Colonic mucosa (tissue), 4 donors: ENCODE measurements at regions not wholly inside any gene's neighbourhood (a gene's known extent, or its start where the extent isn't known, plus 50 kb on each side); places are given as distances from the start of the nearest gene placed in this dataset.

Experiments used
- DNase-seq: peaks from one replicate; pipeline ENCODE4 v3.0.0-alpha.2; 2020
- H3K27ac ChIP-seq: fragments of 200-600 bp; one replicate; pipeline ENCODE4 v1.8.0; 2021
- H3K27me3 ChIP-seq: fragments of 200-600 bp; one replicate; pipeline ENCODE4 v1.8.0; 2021
- H3K36me3 ChIP-seq: fragments of 200-600 bp; one replicate; pipeline ENCODE4 v1.8.0; 2021
- H3K4me1 ChIP-seq: fragments of 200-600 bp; one replicate; pipeline ENCODE4 v1.8.0; 2021; ENCODE audit warnings: mild to moderate bottlenecking
- H3K4me3 ChIP-seq: fragments of 200-600 bp; one replicate; pipeline ENCODE4 v1.8.0; 2021
- H3K9ac ChIP-seq, 2 donors: one replicate each; pipeline ENCODE4 v1.7.0; 2013; ENCODE audit warnings: control low read depth in 2 of 2, low read depth in 2 of 2, low read length in 2 of 2
- H3K9me3 ChIP-seq: fragments of 200-600 bp; one replicate; pipeline ENCODE4 v1.8.0; 2021
- intact Hi-C: fragments of 100-400 bp; cut with DNase I; formaldehyde crosslinking; loops from one replicate; pipeline ENCODE4 v1.14.1; 2022
- TF ChIP-seq, protein P1 (sequence below): fragments of 200-600 bp; IDR thresholded peaks from one replicate; pipeline ENCODE4 v1.8.0; 2022; ENCODE audit warnings: antibody characterized with exemption, mild to moderate bottlenecking
- donor health status: healthy.
- donor health status: DM: no; HTN: no; CAD: no.
- donor health status: DM: no; HTN: no; CAD: no.

DNA sequence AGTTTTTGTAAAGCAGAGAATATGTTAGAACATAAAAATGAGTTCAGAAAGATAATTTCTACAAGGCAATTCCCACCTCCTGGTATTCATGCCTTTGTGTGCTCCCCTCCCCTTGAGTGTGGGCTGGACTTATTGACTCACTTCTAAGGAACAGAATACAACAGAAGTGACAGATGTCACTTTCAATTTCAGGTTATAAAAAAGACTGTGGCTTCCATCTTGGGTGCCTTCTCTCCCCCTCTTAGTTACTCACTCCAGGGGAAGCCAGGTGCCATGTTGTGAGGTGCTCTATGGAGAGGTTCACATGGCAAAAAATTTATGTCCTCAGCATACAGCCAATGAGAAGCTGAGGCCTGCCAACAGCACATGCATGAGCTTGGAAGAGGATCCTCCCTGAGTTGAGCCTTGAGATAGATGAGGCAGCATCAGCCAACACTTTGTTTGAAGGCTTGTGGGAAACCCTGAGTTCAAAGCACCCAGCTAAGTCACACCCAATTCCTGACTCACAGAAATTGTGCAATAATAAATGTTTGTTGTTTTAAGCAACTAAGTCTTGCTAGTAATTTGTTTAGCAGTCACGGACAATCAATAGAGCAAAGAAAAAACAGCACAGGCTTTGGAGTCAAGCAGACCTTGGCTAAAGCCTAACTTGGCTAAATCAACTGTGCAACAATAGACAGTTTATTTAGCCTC, 73.5 kb upstream of the NGF start:
- DNase-seq, result no peak
- intact Hi-C loops, result no loop called here
- TF ChIP-seq, protein P1, sequence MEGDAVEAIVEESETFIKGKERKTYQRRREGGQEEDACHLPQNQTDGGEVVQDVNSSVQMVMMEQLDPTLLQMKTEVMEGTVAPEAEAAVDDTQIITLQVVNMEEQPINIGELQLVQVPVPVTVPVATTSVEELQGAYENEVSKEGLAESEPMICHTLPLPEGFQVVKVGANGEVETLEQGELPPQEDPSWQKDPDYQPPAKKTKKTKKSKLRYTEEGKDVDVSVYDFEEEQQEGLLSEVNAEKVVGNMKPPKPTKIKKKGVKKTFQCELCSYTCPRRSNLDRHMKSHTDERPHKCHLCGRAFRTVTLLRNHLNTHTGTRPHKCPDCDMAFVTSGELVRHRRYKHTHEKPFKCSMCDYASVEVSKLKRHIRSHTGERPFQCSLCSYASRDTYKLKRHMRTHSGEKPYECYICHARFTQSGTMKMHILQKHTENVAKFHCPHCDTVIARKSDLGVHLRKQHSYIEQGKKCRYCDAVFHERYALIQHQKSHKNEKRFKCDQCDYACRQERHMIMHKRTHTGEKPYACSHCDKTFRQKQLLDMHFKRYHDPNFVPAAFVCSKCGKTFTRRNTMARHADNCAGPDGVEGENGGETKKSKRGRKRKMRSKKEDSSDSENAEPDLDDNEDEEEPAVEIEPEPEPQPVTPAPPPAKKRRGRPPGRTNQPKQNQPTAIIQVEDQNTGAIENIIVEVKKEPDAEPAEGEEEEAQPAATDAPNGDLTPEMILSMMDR, result no peak
- Histone ChIP-seq H3K36me3 (no peaks in the 10 kb centered on the region), H3K9me3 (no peaks in the 10 kb centered on the region), H3K27ac (no peak overlapping the region), H3K9ac (no peak overlapping the region), H3K4me1 (no peaks in the 10 kb centered on the region), H3K27me3 (no peaks in the 10 kb centered on the region), H3K4me3 (no peak overlapping the region)

DNA sequence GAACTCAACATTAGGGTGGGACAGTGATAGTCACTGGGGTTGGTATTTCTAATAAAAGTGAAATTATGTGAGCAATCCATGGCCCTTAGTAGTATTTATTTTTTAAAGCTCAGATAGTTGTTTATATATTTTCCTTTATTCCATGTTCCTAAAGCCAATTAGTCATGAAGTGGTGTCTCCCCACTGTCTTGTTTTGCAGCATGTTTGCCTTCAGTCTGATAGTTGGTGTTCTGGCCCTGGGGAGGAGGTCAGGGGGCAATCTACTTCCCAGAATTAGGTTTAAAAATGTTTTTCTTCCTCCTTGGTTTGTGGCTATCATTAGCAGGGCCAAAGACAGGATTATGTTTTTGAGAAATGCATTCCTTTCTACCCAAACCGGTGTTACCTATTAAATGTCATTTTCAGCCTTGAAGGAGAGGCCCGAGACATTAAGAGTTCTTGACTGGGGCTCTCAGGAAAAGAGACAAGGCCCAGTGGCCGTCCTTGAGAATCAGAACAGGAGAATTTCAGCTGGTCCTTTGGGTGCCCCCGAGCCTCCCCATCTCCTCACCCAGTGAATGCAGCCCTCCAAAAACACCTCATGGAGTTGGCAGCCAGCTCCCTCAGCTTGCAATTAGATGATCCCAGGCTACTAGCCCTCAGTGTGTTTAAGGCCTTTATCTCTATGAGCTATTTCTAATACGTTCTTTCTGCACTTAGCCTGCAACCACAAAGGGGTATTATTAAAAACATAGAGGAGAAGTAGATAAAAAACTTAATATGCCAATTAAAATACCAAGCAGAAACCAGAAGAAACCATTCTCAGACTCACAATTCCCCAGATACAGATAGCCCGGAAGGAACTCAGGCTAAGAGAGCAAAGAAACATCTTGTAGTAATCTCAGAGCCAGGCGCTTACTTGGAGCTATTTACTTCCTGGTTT, 71.3 kb upstream of the NGF start:
- no peaks in the 10 kb centered on the region for H3K36me3 ChIP-seq
- H3K4me1 ChIP-seq, result no peaks in the 10 kb centered on the region
- no peak overlapping the region for H3K9ac ChIP-seq
- H3K27ac ChIP-seq, result no peak overlapping the region
- H3K4me3 ChIP-seq, result no peak overlapping the region
- DNase-seq, result no peak
- intact Hi-C loops, result no loop called here
- TF ChIP-seq, protein P1, result no peak
- no peaks in the 10 kb centered on the region for H3K9me3 ChIP-seq
- no peaks in the 10 kb centered on the region for H3K27me3 ChIP-seq

DNA sequence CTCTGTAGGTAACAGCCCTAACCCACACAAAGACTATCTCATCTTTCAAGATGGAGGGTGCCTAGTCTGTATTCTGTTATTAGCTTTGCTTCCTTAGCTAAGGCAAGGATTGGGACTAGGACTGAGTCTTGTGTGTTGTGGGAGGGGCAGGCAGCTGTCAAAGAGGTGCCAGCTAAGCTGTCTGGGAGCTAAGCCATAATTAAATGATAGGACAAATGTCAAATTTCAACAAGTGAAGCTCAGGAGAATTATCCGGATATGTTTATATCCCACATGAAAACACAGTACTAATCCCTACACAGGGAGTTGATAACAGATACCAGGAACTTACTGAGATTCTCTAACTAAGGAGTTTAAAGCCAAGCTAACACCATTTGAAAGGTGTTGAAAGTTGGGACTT, 70.5 kb upstream of the NGF start:
- no peak overlapping the region for H3K9ac ChIP-seq
- TF ChIP-seq, protein P1, result no peak
- DNase-seq, result no peak
- H3K4me3 ChIP-seq, result no peak overlapping the region
- no peaks in the 10 kb centered on the region for H3K4me1 ChIP-seq
- no peaks in the 10 kb centered on the region for H3K9me3 ChIP-seq
- intact Hi-C loops, result no loop called here
- no peaks in the 10 kb centered on the region for H3K36me3 ChIP-seq
- H3K27me3 ChIP-seq, result no peaks in the 10 kb centered on the region
- H3K27ac ChIP-seq, result no peak overlapping the region

DNA sequence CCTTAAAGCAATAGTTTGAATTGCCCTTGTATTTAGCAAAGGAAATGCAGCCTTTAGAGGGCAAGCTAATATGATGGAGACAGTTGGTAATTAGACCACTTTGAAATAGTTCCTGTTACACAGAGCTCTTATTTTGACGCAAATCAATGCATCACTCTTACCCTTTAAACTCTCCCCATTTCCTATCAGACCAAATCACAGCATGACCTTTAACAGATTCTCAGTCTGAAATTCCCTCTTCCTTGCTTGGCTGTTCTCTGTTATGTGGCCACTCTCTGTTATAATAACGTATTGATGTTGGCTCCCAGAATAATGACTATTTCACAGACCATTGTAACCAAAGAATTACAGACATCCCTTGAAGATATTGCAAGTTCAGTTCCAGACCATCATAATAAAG, 66.9 kb upstream of the NGF start:
- Histone ChIP-seq H3K27me3 (no peaks in the 10 kb centered on the region), H3K4me3 (no peak overlapping the region), H3K27ac (no peak overlapping the region), H3K9me3 (no peaks in the 10 kb centered on the region), H3K9ac (no peak overlapping the region), H3K36me3 (no peaks in the 10 kb centered on the region), H3K4me1 (no peaks in the 10 kb centered on the region)
- TF ChIP-seq, protein P1, result no peak
- intact Hi-C loops, result no loop called here
- DNase-seq, result no peak

DNA sequence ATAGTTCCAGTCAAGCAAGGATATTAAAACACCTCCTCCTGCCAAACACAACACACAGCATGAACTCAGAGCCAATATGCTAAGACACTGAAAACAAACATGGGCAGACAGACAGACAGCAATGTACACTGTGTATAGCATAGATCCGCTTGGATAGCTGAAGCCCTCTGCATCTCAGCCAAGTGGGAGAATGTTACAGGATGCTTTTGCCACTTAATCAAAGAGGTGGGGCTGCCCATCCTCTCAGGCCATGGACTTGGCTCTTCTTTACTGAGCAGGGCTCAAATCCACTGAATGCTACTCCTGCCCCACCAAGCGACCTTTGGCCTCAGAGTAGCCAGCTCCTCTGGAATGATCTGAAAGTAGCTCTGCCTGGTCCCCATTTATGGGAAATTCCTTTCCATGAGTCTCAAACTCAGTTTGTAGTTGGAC, 64.7 kb upstream of the NGF start:
- Histone ChIP-seq H3K4me1 (no peaks in the 10 kb centered on the region), H3K9me3 (no peaks in the 10 kb centered on the region), H3K4me3 (no peak overlapping the region), H3K9ac (no peak overlapping the region), H3K27me3 (no peaks in the 10 kb centered on the region), H3K27ac (no peak overlapping the region), H3K36me3 (no peaks in the 10 kb centered on the region)
- TF ChIP-seq, protein P1, result no peak
- DNase-seq, result no peak
- intact Hi-C loops, result no loop called here
